NCI-H146 treated with DMSO at 0.1 percent for 48 hours (cell line): ENCODE measurements at regions not wholly inside any gene's neighbourhood (a gene's known extent, or its start where the extent isn't known, plus 50 kb on each side); places are given as distances from the start of the nearest gene placed in this dataset.
A peak's percentile ranks its signal among the peaks of the same experiment; 100 is the strongest.
"Not testable (repeated sequence)": the region's sequence is repeated elsewhere in the genome, so short reads cannot be mapped to it uniquely, and the experiment has no call there.

Source experiments
- DNase-seq: peaks from one replicate; lab custom pipeline; 2025; ENCODE audit not compliant: unreplicated experiment; lab: John Stamatoyannopoulos, UW

- DNase-seq = peak; percentile 15
These were observed 177.6 kb upstream of the SMARCA2 start for GRCh38 chr9:1837453-1838084.

GRCh38 chr9:1839909-1840308 is 175.2 kb upstream of the SMARCA2 start:
- DNase-seq = no peak

- no peak for DNase-seq
These were observed 169.7 kb upstream of the SMARCA2 start for GRCh38 chr9:1845425-1845824.

- DNase-seq = no peak
These were observed 159.4 kb upstream of the SMARCA2 start for GRCh38 chr9:1855726-1856125.

- no peak for DNase-seq
These were observed 157.3 kb upstream of the SMARCA2 start for GRCh38 chr9:1857808-1858207.

- DNase-seq = no peak
These were observed 145.3 kb upstream of the SMARCA2 start for GRCh38 chr9:1869843-1870242.

GRCh38 chr9:1870915-1871314 is 144.2 kb upstream of the SMARCA2 start:
- DNase-seq = no peak

- no peak for DNase-seq
These were observed 143.3 kb upstream of the SMARCA2 start for GRCh38 chr9:1871626-1872419.

- no peak for DNase-seq
These were observed 139.8 kb upstream of the SMARCA2 start for GRCh38 chr9:1875251-1875851.

- DNase-seq = no peak
These were observed 139.2 kb upstream of the SMARCA2 start for GRCh38 chr9:1875921-1876448.

GRCh38 chr9:1876891-1877496 is 138.2 kb upstream of the SMARCA2 start:
- no peak for DNase-seq

GRCh38 chr9:1877951-1878350 is 137.2 kb upstream of the SMARCA2 start:
- no peak for DNase-seq

GRCh38 chr9:1878811-1879210 is 136.3 kb upstream of the SMARCA2 start:
- no peak for DNase-seq

GRCh38 chr9:1879501-1879900 is 135.6 kb upstream of the SMARCA2 start:
- DNase-seq = no peak

- no peak for DNase-seq
These were observed 135.0 kb upstream of the SMARCA2 start for GRCh38 chr9:1880038-1880565.

GRCh38 chr9:1881708-1882295 is 133.3 kb upstream of the SMARCA2 start:
- DNase-seq = no peak

- no peak for DNase-seq
These were observed 132.3 kb upstream of the SMARCA2 start for GRCh38 chr9:1882711-1883403.

GRCh38 chr9:1890201-1890600 is 124.9 kb upstream of the SMARCA2 start:
- DNase-seq = no peak

GRCh38 chr9:1890816-1891215 is 124.3 kb upstream of the SMARCA2 start:
- no peak for DNase-seq

- DNase-seq = not testable (repeated sequence)
These were observed 112.0 kb upstream of the SMARCA2 start for GRCh38 chr9:1903080-1903704.
